ENCODE measurements at regions not wholly inside any gene's neighbourhood (a gene's known extent, or its start where the extent isn't known, plus 50 kb on each side); places are given as distances from the start of the nearest gene placed in this dataset.

DNA sequence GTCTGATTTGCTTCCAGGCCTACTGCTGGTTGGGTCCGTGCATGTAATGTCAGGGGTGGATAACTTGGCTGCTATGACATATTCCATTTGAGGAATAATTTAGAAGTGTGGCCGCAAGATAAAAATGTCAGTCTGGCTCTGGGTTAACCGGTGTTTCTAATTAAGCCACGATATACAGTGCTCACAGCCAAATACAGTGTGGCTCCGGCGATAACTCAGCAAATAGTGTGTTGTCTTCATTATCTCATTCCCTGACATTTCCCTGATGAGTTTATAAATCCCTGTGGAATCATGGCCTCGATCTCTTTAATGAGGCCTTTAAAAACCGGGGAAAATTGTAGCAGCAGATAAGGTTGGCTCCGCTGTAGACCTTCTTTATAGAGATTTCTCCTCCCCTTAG lies 1125.0 kb downstream of the TYW1 start:
- TF ChIP-seq, protein P1, sequence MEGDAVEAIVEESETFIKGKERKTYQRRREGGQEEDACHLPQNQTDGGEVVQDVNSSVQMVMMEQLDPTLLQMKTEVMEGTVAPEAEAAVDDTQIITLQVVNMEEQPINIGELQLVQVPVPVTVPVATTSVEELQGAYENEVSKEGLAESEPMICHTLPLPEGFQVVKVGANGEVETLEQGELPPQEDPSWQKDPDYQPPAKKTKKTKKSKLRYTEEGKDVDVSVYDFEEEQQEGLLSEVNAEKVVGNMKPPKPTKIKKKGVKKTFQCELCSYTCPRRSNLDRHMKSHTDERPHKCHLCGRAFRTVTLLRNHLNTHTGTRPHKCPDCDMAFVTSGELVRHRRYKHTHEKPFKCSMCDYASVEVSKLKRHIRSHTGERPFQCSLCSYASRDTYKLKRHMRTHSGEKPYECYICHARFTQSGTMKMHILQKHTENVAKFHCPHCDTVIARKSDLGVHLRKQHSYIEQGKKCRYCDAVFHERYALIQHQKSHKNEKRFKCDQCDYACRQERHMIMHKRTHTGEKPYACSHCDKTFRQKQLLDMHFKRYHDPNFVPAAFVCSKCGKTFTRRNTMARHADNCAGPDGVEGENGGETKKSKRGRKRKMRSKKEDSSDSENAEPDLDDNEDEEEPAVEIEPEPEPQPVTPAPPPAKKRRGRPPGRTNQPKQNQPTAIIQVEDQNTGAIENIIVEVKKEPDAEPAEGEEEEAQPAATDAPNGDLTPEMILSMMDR (IDR thresholded peaks at IDR 0.05; ENCODE audit: insufficient read depth, low read depth, low read length) = no peak
- TF ChIP-seq EZH2 (IDR thresholded peaks at IDR 0.05; ENCODE audit: insufficient read depth, low read length) = no peak

Measured in astrocyte (in vitro differentiated cells and primary cell).